HepG2 (cell line): ENCODE measurements at regions not wholly inside any gene's neighbourhood (a gene's known extent, or its start where the extent isn't known, plus 50 kb on each side); places are given as distances from the start of the nearest gene placed in this dataset.

Experiments used
- ATAC-seq: fragments of 200-7000 bp; cut with Tn5 transposase; 3 replicates; pipeline ENCODE4 v1.9.1; 2020; ENCODE audit warnings: mild to moderate bottlenecking, moderate library complexity
- BruUV-seq: library from RNA; stranded (reverse); fragments of 400-500 nt; replicated peaks from 2 replicates; lab custom pipeline; 2021; lab: Mats Ljungman, UMichigan
- CTCF ChIA-PET: fragments of 300-600 bp; formaldehyde crosslinking; extraction: SDS; loops from one replicate; lab custom pipeline; 2021; ENCODE audit warnings: low total read pairs, inconsistent platforms, low intra/inter-chr PET ratio; lab: Yijun Ruan, JAX
- POLR2A ChIA-PET: fragments of 350-600 bp; sonication (Branson Sonifier 250); formaldehyde crosslinking; loops from one replicate; lab custom pipeline; 2020; ENCODE audit warnings: antibody characterized with exemption, inconsistent platforms; lab: Yijun Ruan, JAX
- DNase-seq: peaks from one replicate; pipeline ENCODE4 v3.0.0-alpha.2; 2015; ENCODE audit warnings: low spot score
- FAIRE-seq: peaks from 3 replicates; lab custom pipeline; 2011; peaks lifted over from hg19 to GRCh38; lab: Jason Lieb, UNC
- H2AFZ ChIP-seq: one replicate; pipeline ENCODE4 v1.6.1; 2011; ENCODE audit warnings: low read length, inconsistent platforms
- H3K27ac ChIP-seq: fragments of 300-600 bp; 3 replicates; pipeline ENCODE4 v1.8.0; 2011; ENCODE audit warnings: mixed run types, mild to moderate bottlenecking, mixed read lengths, low read length, inconsistent platforms; ENCODE audit not compliant: insufficient read depth; ENCODE audit errors: extremely low read length
- H3K27me3 ChIP-seq, 2 experiments: fragments of 200-600 bp in 1 of 2; 2 replicates in 1 of 2; 3 replicates in 1 of 2; pipeline versions ENCODE4 v1.6.0 to v1.8.0; 2011; ENCODE audit warnings: low read length in 2 of 2, mild to moderate bottlenecking in 2 of 2, moderate library complexity in 2 of 2, inconsistent platforms in 1 of 2; ENCODE audit not compliant: insufficient read depth in 2 of 2, control insufficient read depth in 1 of 2
- H3K36me3 ChIP-seq, 2 experiments: fragments of 200-600 bp in 1 of 2; replicated peaks in 1 of 2; 2 replicates in 1 of 2; 3 replicates in 1 of 2; pipeline versions ENCODE4 v1.5.1 to v1.8.0; 2011; ENCODE audit warnings: low read length in 2 of 2, inconsistent platforms in 1 of 2; ENCODE audit not compliant: insufficient read depth in 2 of 2, control insufficient read depth in 1 of 2
- H3K4me1 ChIP-seq: 2 replicates; pipeline ENCODE4 v1.5.1; 2012; ENCODE audit warnings: low read length, inconsistent platforms; ENCODE audit not compliant: insufficient read depth
- H3K4me2 ChIP-seq: 2 replicates; pipeline ENCODE4 v1.6.0; 2011; ENCODE audit warnings: low read depth, low read length, inconsistent platforms
- H3K4me3 ChIP-seq, 3 experiments: fragments of 200-600 bp in 1 of 3; sonication (generic), shearing (Covaris generic) in 1 of 3; replicated peaks in 1 of 3; 2 replicates each; pipeline ENCODE4 v1.5.1; 2011 to 2016; ENCODE audit warnings: low read length in 3 of 3, inconsistent platforms in 2 of 3, low read depth in 2 of 3, mild to moderate bottlenecking in 2 of 3, control low read depth in 1 of 3, mixed read lengths in 1 of 3; ENCODE audit not compliant: insufficient read depth in 1 of 3
- H3K79me2 ChIP-seq: one replicate; pipeline ENCODE4 v1.6.1; 2011; ENCODE audit warnings: low read length, inconsistent platforms; ENCODE audit not compliant: insufficient read depth
- H3K9ac ChIP-seq: 2 replicates; pipeline ENCODE4 v1.6.0; 2011; ENCODE audit warnings: mild to moderate bottlenecking, low read depth, low read length, inconsistent platforms; ENCODE audit not compliant: insufficient read depth
- H3K9me3 ChIP-seq: 2 replicates; pipeline ENCODE4 v1.5.1; 2012; ENCODE audit warnings: mild to moderate bottlenecking, low read length
- H4K20me1 ChIP-seq: 2 replicates; pipeline ENCODE4 v1.6.0; 2011; ENCODE audit warnings: inconsistent platforms, mild to moderate bottlenecking, low read length, moderate library complexity; ENCODE audit not compliant: insufficient read depth
- AKNA ChIP-seq: sonication (generic); formaldehyde crosslinking; IDR thresholded peaks from 2 replicates; pipeline ENCODE4 v1.4.0; 2020; ENCODE audit warnings: missing genetic modification reagents, borderline replicate concordance
- CBX2 ChIP-seq, 2 experiments: fragments of 200-600 bp in 1 of 2; sonication (generic); formaldehyde crosslinking in 1 of 2; IDR thresholded peaks; 2 replicates each; pipeline versions ENCODE4 v1.7.0 to v1.8.1; 2018 to 2022; ENCODE audit warnings: low read depth in 2 of 2, low read length in 1 of 2, mild to moderate bottlenecking in 1 of 2, missing genetic modification reagents in 1 of 2
- JARID2 ChIP-seq: sonication (generic); formaldehyde crosslinking; IDR thresholded peaks from 2 replicates; pipeline ENCODE4 v1.8.1; 2023; ENCODE audit warnings: missing genetic modification reagents, inconsistent platforms; ENCODE audit not compliant: insufficient replicate concordance
- KDM3A ChIP-seq: IDR thresholded peaks from 2 replicates; pipeline ENCODE4 v1.6.1; 2018; ENCODE audit warnings: low read depth, missing compliant biosample characterization
- KLF16 ChIP-seq, 2 experiments: sonication (generic) in 1 of 2; formaldehyde crosslinking in 1 of 2; IDR thresholded peaks; 2 replicates each; pipeline versions ENCODE4 v1.6.1 to v1.8.0; 2016 to 2023; ENCODE audit warnings: missing genetic modification reagents in 2 of 2, missing compliant biosample characterization in 1 of 2
- NBN ChIP-seq: fragments of 450-650 bp; conservative IDR thresholded peaks from 2 replicates; pipeline ENCODE4 v1.6.1; 2017
- NFE2 ChIP-seq: sonication (generic); formaldehyde crosslinking; IDR thresholded peaks from 2 replicates; pipeline ENCODE4 v1.4.0; 2020; ENCODE audit warnings: missing genetic modification reagents
- PAF1 ChIP-seq: IDR thresholded peaks from 2 replicates; pipeline ENCODE4 v1.6.1; 2016; ENCODE audit warnings: missing genetic modification reagents, missing compliant biosample characterization
- REPIN1 ChIP-seq: sonication (generic); formaldehyde crosslinking; IDR thresholded peaks from 2 replicates; pipeline ENCODE4 v1.8.0; 2022; ENCODE audit warnings: missing genetic modification reagents, low read depth, mild to moderate bottlenecking, borderline replicate concordance
- ZNF3 ChIP-seq: IDR thresholded peaks from 2 replicates; pipeline ENCODE4 v1.7.0; 2017; ENCODE audit warnings: inconsistent platforms
- ZNF672 ChIP-seq: sonication (generic); formaldehyde crosslinking; IDR thresholded peaks from 2 replicates; pipeline ENCODE4 v1.8.1; 2022; ENCODE audit warnings: missing genetic modification reagents
- ZNF687 ChIP-seq: sonication (generic); formaldehyde crosslinking; IDR thresholded peaks from 2 replicates; pipeline ENCODE4 v1.5.1; 2020; ENCODE audit warnings: mild to moderate bottlenecking, missing genetic modification reagents, moderate library complexity
- WGBS: methylation state at CpG from one replicate; pipeline ENCODE4 v1.1.6; 2017; ENCODE audit warnings: low lambda C conversion rate; 5-methylcytosine and 5-hydroxymethylcytosine counted together
- in situ Hi-C: cut with HindIII; loops from 2 replicates; pipeline ENCODE4 v1.10.0; 2017; ENCODE audit warnings: low pct_unique_long_range_greater_than_20kb; ENCODE audit not compliant: extremely low pct_ligation_motif_present
- intact Hi-C: fragments of 100-400 bp; cut with micrococcal nuclease; formaldehyde crosslinking; loops from one replicate; pipeline ENCODE4 v1.10.0; 2022; ENCODE audit not compliant: unreplicated experiment

- ChIA-PET POLR2A (interaction anchor here (0.6 kb wide), 1 partner anchor 9 kb away, joined by 3 read pairs; no protein-coding TSS in a partner anchor), CTCF (no interaction called here)
- ATAC-seq = no peak
- intact Hi-C loops (no loop called here), in situ Hi-C loops (loop anchor here (5.0 to 25.0 kb wide), 2 partner anchors 1000 to 1620 kb away; no protein-coding TSS in a partner anchor)
- Histone ChIP-seq H3K27ac (no peak overlapping the region), H3K4me1 (no peaks in the 10 kb centered on the region), H3K27me3 (no peaks in the 10 kb centered on the region), H2AFZ (no peak overlapping the region), H3K79me2 (no peaks in the 10 kb centered on the region), H3K9ac (no peak overlapping the region), H3K36me3 (no peaks in the 10 kb centered on the region), H3K9me3 (no peaks in the 10 kb centered on the region), H3K4me3 (no peak overlapping the region), H3K4me2 (no peak overlapping the region), H4K20me1 (no peaks in the 10 kb centered on the region)
- TF ChIP-seq ZNF687 (no peak), REPIN1 (CRISPR knock-in tag) (no peak), JARID2 (CRISPR knock-in tag) (no peak), ZNF672 (CRISPR knock-in tag) (no peak), KLF16 (CRISPR knock-in tag; IDR thresholded peaks at IDR 0.05) (no peak), KDM3A (CRISPR knock-in tag) (no peak), CBX2 (IDR thresholded peaks at IDR 0.05; ENCODE audit: low read depth, low read length) (no peak), CBX2 (CRISPR knock-in tag; IDR thresholded peaks at IDR 0.05; ENCODE audit: low read depth) (no peak), NBN (no peak), AKNA (no peak), NFE2 (CRISPR knock-in tag) (no peak), PAF1 (no peak), ZNF3 (CRISPR knock-in tag) (no peak)
- no peak for DNase-seq
- WGBS = 0% methylated on average over 1 of the region's 1 CpG
- FAIRE-seq = no peak
- BruUV-seq = no TSS peak
Observed at GRCh38 chr4:111632641-111633151, 512.6 kb upstream of the FAM241A start.
